ENCODE measurements at regions not wholly inside any gene's neighbourhood (a gene's known extent, or its start where the extent isn't known, plus 50 kb on each side); places are given as distances from the start of the nearest gene placed in this dataset.
A peak's percentile ranks its signal among the peaks of the same experiment; 100 is the strongest.
"Not testable (repeated sequence)": the region's sequence is repeated elsewhere in the genome, so short reads cannot be mapped to it uniquely, and the experiment has no call there.

GRCh38 chr6:103154779-103155572 lies 1704.7 kb downstream of the HACE1 start:
- no peak for DNase-seq (ENCODE audit: low spot score)

- no peak for DNase-seq (ENCODE audit: low spot score)
These were observed 1706.7 kb downstream of the HACE1 start for GRCh38 chr6:103153016-103153415.

GRCh38 chr6:103142902-103143301 lies 1716.8 kb downstream of the HACE1 start:
- DNase-seq (ENCODE audit: low spot score): no peak

GRCh38 chr6:103140308-103141027 lies 1719.3 kb downstream of the HACE1 start:
- no peak for DNase-seq (ENCODE audit: low spot score)

- DNase-seq (ENCODE audit: low spot score): no peak
These were observed 1720.3 kb downstream of the HACE1 start for GRCh38 chr6:103139377-103139776.

- DNase-seq (ENCODE audit: low spot score): no peak
These were observed 1731.0 kb downstream of the GRIK2 start for GRCh38 chr6:103124471-103124870.

GRCh38 chr6:103122766-103123601 lies 1729.5 kb downstream of the GRIK2 start:
- DNase-seq (ENCODE audit: low spot score): peak; percentile 84

- DNase-seq (ENCODE audit: low spot score): no peak
These were observed 1725.5 kb downstream of the GRIK2 start for GRCh38 chr6:103119056-103119455.

GRCh38 chr6:103114582-103114981 lies 1721.1 kb downstream of the GRIK2 start:
- no peak for DNase-seq (ENCODE audit: low spot score)

GRCh38 chr6:103113416-103113815 lies 1719.9 kb downstream of the GRIK2 start:
- no peak for DNase-seq (ENCODE audit: low spot score)

- DNase-seq (ENCODE audit: low spot score): no peak
These were observed 1714.5 kb downstream of the GRIK2 start for GRCh38 chr6:103107985-103108384.

- DNase-seq (ENCODE audit: low spot score): no peak
These were observed 1712.2 kb downstream of the GRIK2 start for GRCh38 chr6:103105686-103106085.

- DNase-seq (ENCODE audit: low spot score): no peak
These were observed 1707.8 kb downstream of the GRIK2 start for GRCh38 chr6:103101267-103101666.

- not testable (repeated sequence) for DNase-seq (ENCODE audit: low spot score)
These were observed 1698.9 kb downstream of the GRIK2 start for GRCh38 chr6:103092414-103092813.

- no peak for DNase-seq (ENCODE audit: low spot score)
These were observed 1692.3 kb downstream of the GRIK2 start for GRCh38 chr6:103085801-103086200.

GRCh38 chr6:103081876-103082630 lies 1688.5 kb downstream of the GRIK2 start:
- no peak for DNase-seq (ENCODE audit: low spot score)

GRCh38 chr6:103081126-103081525 lies 1687.6 kb downstream of the GRIK2 start:
- DNase-seq (ENCODE audit: low spot score): no peak

- DNase-seq (ENCODE audit: low spot score): no peak
These were observed 1687.0 kb downstream of the GRIK2 start for GRCh38 chr6:103080497-103080896.

- DNase-seq (ENCODE audit: low spot score): no peak
These were observed 1686.4 kb downstream of the GRIK2 start for GRCh38 chr6:103079867-103080266.

GRCh38 chr6:103062136-103062535 lies 1668.6 kb downstream of the GRIK2 start:
- no peak for DNase-seq (ENCODE audit: low spot score)

GRCh38 chr6:103047567-103047966 lies 1654.1 kb downstream of the GRIK2 start:
- no peak for DNase-seq (ENCODE audit: low spot score)

- no peak for DNase-seq (ENCODE audit: low spot score)
These were observed 1648.8 kb downstream of the GRIK2 start for GRCh38 chr6:103042336-103042735.

All from ecto neural progenitor cell (in vitro differentiated cells).